ENCODE measurements at regions not wholly inside any gene's neighbourhood (a gene's known extent, or its start where the extent isn't known, plus 50 kb on each side); places are given as distances from the start of the nearest gene placed in this dataset.
"Not testable (repeated sequence)": the region's sequence is repeated elsewhere in the genome, so short reads cannot be mapped to it uniquely, and the experiment has no call there.

DNA sequence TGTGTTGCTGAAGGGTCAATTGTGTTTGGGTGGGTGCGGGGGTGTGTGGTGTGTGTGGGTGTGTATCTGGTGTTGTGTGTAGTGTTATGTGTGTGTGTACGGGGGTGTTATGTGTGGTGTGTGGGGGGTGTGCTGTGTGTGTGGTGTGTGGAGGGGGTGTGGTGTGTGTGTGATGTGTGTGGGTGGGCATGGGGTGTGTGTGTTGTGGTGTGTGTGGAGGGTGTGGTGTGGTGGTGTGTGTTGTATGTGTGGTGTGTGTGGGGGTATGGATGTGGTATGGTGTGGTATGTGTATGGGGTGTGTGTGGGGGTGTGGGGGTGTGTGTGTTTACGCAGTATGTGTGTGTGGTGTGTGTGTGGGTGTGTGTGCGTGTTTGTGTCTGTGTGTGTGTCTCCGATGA, 110.8 kb downstream of the ZNF22 start:
- Histone ChIP-seq H3K4me1 (ENCODE audit: control insufficient read depth in 2 of 2, insufficient read depth in 2 of 2, low read length in 2 of 2) (no peaks in the 10 kb centered on the region), H3K36me3 (ENCODE audit: control insufficient read depth in 2 of 3, insufficient read depth in 3 of 3, low read length in 3 of 3) (no peaks in the 10 kb centered on the region), H3K9me3 (ENCODE audit: control insufficient read depth in 2 of 3, low read length in 3 of 3) (no peaks in the 10 kb centered on the region), H3K27me3 (ENCODE audit: control insufficient read depth in 2 of 2, insufficient read depth in 2 of 2, low read length in 2 of 2) (no peaks in the 10 kb centered on the region), H3K27ac (ENCODE audit: low read depth, low read length) (no peak overlapping the region), H3K4me3 (ENCODE audit: low read length) (no peak overlapping the region)
- no peaks in the 10 kb centered on the region for H3K36me3 Mint-ChIP-seq
- ChIA-PET CTCF (no interaction called here), POLR2A (no interaction called here)
- ATAC-seq (no peak), DNase-seq (no peak)
- H3K9me3 Mint-ChIP-seq: peaks cover 0 to 1% (median 0%) of the 10 kb centered on the region in 11 donors
- H3K27ac Mint-ChIP-seq: no peak overlapping the region
- intact Hi-C loops (cut with micrococcal nuclease): no loop called here
- H3K4me3 Mint-ChIP-seq: no peak overlapping the region
- H3K27me3 Mint-ChIP-seq: peaks cover 5 to 38% (median 28%) of the 10 kb centered on the region in 5 donors
- H3K4me1 Mint-ChIP-seq: no peaks in the 10 kb centered on the region

DNA sequence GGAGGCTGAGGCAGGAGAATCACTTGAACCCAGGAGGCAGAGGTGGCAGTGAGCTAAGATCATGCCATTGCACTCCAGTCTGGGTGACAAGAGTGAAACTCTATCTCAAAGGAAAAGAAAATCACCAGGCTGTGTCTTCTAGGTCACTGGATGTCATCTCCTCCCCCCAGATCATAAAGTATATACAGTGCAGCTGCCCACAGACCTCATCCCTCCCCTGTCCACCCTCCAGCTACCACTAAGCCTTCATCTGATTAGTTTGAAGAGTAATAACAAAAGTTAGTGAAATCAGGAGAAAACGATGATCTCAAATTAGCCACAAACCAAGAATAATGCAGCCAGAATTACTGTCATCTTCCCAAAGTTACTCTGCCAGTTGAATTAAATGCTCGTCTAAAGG, 117.2 kb downstream of the ZNF22 start:
- ATAC-seq; H3K27ac Mint-ChIP-seq; H3K36me3 ChIP-seq (ENCODE audit: control insufficient read depth in 2 of 3, insufficient read depth in 3 of 3, low read length in 3 of 3); H3K4me3 Mint-ChIP-seq; intact Hi-C loops (cut with micrococcal nuclease); H3K27me3 ChIP-seq (ENCODE audit: control insufficient read depth in 2 of 2, insufficient read depth in 2 of 2, low read length in 2 of 2); POLR2A ChIA-PET; H3K4me1 Mint-ChIP-seq; H3K9me3 ChIP-seq (ENCODE audit: control insufficient read depth in 2 of 3, low read length in 3 of 3); CTCF ChIA-PET; H3K4me1 ChIP-seq (ENCODE audit: control insufficient read depth in 2 of 2, insufficient read depth in 2 of 2, low read length in 2 of 2); H3K9me3 Mint-ChIP-seq; H3K36me3 Mint-ChIP-seq; DNase-seq; H3K27ac ChIP-seq (ENCODE audit: low read depth, low read length); H3K4me3 ChIP-seq (ENCODE audit: low read length): not testable (repeated sequence)
- peaks cover 4 to 33% (median 9%) of the 10 kb centered on the region in 5 donors for H3K27me3 Mint-ChIP-seq

DNA sequence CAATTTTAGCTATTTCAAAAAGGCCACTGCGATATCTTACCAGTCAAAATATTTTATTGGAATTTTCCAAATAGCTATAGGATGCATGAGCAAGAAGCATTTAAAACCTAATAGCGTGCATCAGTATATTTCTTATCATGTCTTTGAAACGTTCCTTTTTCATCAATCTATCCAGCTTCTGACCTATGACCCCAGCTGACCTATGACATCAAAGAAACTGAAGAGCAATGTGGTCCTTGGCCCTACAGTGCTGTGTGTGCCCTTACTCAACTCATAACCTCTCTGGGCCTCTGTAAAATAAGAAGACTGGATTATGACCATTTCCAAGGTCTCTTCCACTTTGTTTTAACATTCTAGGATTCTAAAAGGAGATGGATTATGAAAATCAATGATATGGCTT, 118.2 kb downstream of the ZNF22 start:
- no peaks in the 10 kb centered on the region for H3K9me3 Mint-ChIP-seq
- intact Hi-C loops (cut with micrococcal nuclease): no loop called here

DNA sequence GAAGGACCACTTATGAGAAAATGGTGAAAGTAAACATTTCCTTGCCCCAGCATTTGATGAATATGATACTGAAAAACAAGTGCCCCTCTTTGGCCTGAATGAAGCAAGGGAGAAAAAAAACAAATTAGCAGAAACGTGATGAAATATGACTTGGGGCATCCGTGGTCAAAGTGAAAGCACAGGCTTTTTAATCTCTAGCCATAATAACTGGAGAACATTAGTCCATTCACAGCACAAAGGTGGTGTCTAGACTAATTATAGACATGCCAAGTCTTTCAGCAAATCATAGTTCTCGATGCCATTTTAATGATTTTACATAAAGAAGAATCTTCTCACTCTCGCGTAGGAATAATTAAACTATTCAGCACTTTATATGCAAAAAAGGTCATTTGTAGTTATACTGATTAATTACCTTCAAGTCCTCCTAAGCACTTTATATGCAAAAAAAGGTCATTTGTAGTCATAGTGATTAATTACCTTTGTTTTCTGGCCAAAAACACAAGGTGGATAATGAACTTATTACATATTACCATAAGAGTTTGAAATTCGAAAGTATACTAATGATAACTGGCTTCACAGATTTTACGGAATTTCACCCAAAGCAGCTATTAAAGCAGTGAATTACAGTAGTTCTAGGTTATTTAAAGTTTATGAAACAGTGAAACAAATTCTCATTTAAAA, 121.6 kb downstream of the ZNF22 start:
- H3K27me3 ChIP-seq (ENCODE audit: control insufficient read depth in 2 of 2, insufficient read depth in 2 of 2, low read length in 2 of 2); H3K9me3 Mint-ChIP-seq; POLR2A ChIA-PET; H3K27ac Mint-ChIP-seq; H3K4me1 Mint-ChIP-seq; H3K36me3 Mint-ChIP-seq; H3K4me3 Mint-ChIP-seq; H3K27ac ChIP-seq (ENCODE audit: low read depth, low read length); intact Hi-C loops (cut with micrococcal nuclease); ATAC-seq; H3K36me3 ChIP-seq (ENCODE audit: control insufficient read depth in 2 of 3, insufficient read depth in 3 of 3, low read length in 3 of 3); H3K9me3 ChIP-seq (ENCODE audit: control insufficient read depth in 2 of 3, low read length in 3 of 3); H3K4me1 ChIP-seq (ENCODE audit: control insufficient read depth in 2 of 2, insufficient read depth in 2 of 2, low read length in 2 of 2); DNase-seq; CTCF ChIA-PET; H3K4me3 ChIP-seq (ENCODE audit: low read length): not testable (repeated sequence)
- H3K27me3 Mint-ChIP-seq: peaks cover 0 to 15% (median 1%) of the 10 kb centered on the region in 5 donors

More for the DNA sequence above, 118.2 kb downstream of the ZNF22 start:
- POLR2A ChIA-PET: no interaction called here
- H3K27ac Mint-ChIP-seq: no peak overlapping the region
- H3K4me1 ChIP-seq (ENCODE audit: control insufficient read depth in 2 of 2, insufficient read depth in 2 of 2, low read length in 2 of 2): no peaks in the 10 kb centered on the region
- H3K36me3 ChIP-seq (ENCODE audit: control insufficient read depth in 2 of 3, insufficient read depth in 3 of 3, low read length in 3 of 3): no peaks in the 10 kb centered on the region
- no peak overlapping the region for H3K4me3 Mint-ChIP-seq
- no peak for ATAC-seq
- no peaks in the 10 kb centered on the region for H3K27me3 ChIP-seq (ENCODE audit: control insufficient read depth in 2 of 2, insufficient read depth in 2 of 2, low read length in 2 of 2)
- no peak overlapping the region for H3K27ac ChIP-seq (ENCODE audit: low read depth, low read length)
- CTCF ChIA-PET: no interaction called here
- H3K27me3 Mint-ChIP-seq: peaks cover 4 to 24% (median 7%) of the 10 kb centered on the region in 5 donors
- no peaks in the 10 kb centered on the region for H3K9me3 ChIP-seq (ENCODE audit: control insufficient read depth in 2 of 3, low read length in 3 of 3)
- no peak overlapping the region for H3K4me3 ChIP-seq (ENCODE audit: low read length)
- no peak for DNase-seq
- no peaks in the 10 kb centered on the region for H3K4me1 Mint-ChIP-seq
- no peaks in the 10 kb centered on the region for H3K36me3 Mint-ChIP-seq

DNA sequence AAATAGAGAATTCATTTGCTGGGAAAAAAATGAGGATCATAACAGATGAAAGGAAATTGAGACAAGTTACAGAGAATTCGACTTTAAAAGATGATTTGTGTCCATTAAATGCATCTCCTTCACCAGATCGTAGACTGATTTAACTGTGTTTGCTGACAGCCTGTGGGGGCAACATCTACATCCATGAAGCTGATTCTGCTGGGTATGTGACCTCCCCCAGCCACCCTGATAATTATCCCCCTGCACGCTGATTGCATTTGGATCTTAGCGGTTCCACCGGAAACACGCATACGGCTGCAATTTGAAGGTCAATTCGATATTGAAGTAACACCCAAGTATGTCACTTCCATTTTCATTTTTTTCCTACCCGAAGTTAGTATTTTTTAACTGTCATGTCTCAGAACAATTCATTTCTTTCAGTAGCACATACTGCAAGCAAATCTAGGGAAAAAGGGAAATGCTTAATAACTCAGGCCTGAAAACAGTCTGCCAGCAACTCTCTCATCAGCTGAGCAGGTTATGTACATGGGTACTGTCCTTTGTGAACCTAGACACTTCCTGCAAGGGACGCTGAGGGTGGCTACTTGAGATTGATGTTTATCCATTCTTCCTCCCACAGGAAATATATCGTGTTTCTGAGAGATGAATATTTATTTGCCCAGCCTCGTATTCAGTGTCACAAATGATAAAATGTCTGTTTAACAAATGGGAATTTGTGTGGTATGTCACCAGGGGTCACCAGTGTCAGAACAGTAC, 134.9 kb downstream of the ZNF22 start:
- Histone ChIP-seq H3K9me3 (ENCODE audit: control insufficient read depth in 2 of 3, low read length in 3 of 3) (no peaks in the 10 kb centered on the region), H3K27me3 (ENCODE audit: control insufficient read depth in 2 of 2, insufficient read depth in 2 of 2, low read length in 2 of 2) (no peaks in the 10 kb centered on the region), H3K4me1 (ENCODE audit: control insufficient read depth in 2 of 2, insufficient read depth in 2 of 2, low read length in 2 of 2) (no peaks in the 10 kb centered on the region), H3K27ac (ENCODE audit: low read depth, low read length) (no peak overlapping the region), H3K36me3 (ENCODE audit: control insufficient read depth in 2 of 3, insufficient read depth in 3 of 3, low read length in 3 of 3) (no peaks in the 10 kb centered on the region), H3K4me3 (ENCODE audit: low read length) (no peak overlapping the region)
- no peak overlapping the region for H3K4me3 Mint-ChIP-seq
- POLR2A ChIA-PET: no interaction called here
- intact Hi-C loops (cut with micrococcal nuclease): no loop called here
- H3K27ac Mint-ChIP-seq: no peak overlapping the region
- peaks cover 0 to 12% (median 9%) of the 10 kb centered on the region in 5 donors for H3K27me3 Mint-ChIP-seq
- H3K4me1 Mint-ChIP-seq: no peaks in the 10 kb centered on the region
- H3K9me3 Mint-ChIP-seq: no peaks in the 10 kb centered on the region
- DNase-seq (no peak), ATAC-seq (no peak)
- no peaks in the 10 kb centered on the region for H3K36me3 Mint-ChIP-seq
- CTCF ChIA-PET: no interaction called here

DNA sequence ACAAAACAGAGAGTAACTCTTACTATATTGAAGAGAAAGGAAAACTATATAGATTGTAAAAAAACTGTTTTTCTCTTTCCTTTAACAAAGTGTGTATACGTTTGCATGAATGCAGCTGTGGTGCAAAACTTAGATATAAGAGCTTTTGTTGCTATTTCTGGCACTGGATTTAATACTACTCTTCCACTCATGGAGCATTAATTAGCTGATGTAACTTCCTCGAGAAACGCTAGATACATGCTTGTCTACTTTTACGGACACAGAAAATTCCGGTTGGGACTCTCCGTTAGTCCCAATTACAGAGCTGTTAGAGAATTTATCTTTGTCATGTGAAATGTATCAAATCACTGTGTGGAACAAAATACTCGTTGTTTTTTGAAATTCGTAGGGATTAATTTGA, 135.5 kb downstream of the ZNF22 start:
- peaks cover 2 to 15% (median 12%) of the 10 kb centered on the region in 5 donors for H3K27me3 Mint-ChIP-seq
- H3K27me3 ChIP-seq (ENCODE audit: control insufficient read depth in 2 of 2, insufficient read depth in 2 of 2, low read length in 2 of 2): no peaks in the 10 kb centered on the region
- no peaks in the 10 kb centered on the region for H3K9me3 Mint-ChIP-seq
- H3K27ac ChIP-seq (ENCODE audit: low read depth, low read length): no peak overlapping the region
- DNase-seq (no peak), ATAC-seq (no peak)
- no peak overlapping the region for H3K27ac Mint-ChIP-seq
- intact Hi-C loops (cut with micrococcal nuclease): no loop called here
- H3K4me3 ChIP-seq (ENCODE audit: low read length): no peak overlapping the region
- H3K9me3 ChIP-seq (ENCODE audit: control insufficient read depth in 2 of 3, low read length in 3 of 3): no peaks in the 10 kb centered on the region
- H3K4me1 ChIP-seq (ENCODE audit: control insufficient read depth in 2 of 2, insufficient read depth in 2 of 2, low read length in 2 of 2): no peaks in the 10 kb centered on the region
- no peaks in the 10 kb centered on the region for H3K36me3 Mint-ChIP-seq
- H3K4me3 Mint-ChIP-seq: no peak overlapping the region
- no peaks in the 10 kb centered on the region for H3K4me1 Mint-ChIP-seq
- no peaks in the 10 kb centered on the region for H3K36me3 ChIP-seq (ENCODE audit: control insufficient read depth in 2 of 3, insufficient read depth in 3 of 3, low read length in 3 of 3)
- ChIA-PET CTCF (no interaction called here), POLR2A (no interaction called here)

Measured in naive thymus-derived CD4-positive, alpha-beta T cell (primary cell).